HL-60 (cell line): ENCODE measurements at regions not wholly inside any gene's neighbourhood (a gene's known extent, or its start where the extent isn't known, plus 50 kb on each side); places are given as distances from the start of the nearest gene placed in this dataset.

Experiments used
- DNase-seq, 2 experiments: peaks; one replicate each; pipeline ENCODE4 v3.0.0-alpha.2; 2010 to 2020; ENCODE audit warnings: low read depth in 1 of 2, low spot score in 1 of 2
- H3K27ac ChIP-seq: fragments of 250-450 bp; sonication (Bioruptor Pico); replicated peaks from 2 replicates; pipeline ENCODE4 v1.5.1; 2020; ENCODE audit warnings: mild to moderate bottlenecking, moderate library complexity
- H3K27me3 ChIP-seq: fragments of 250-450 bp; sonication (Bioruptor Pico); 2 replicates; pipeline ENCODE4 v1.5.1; 2021; ENCODE audit warnings: mild to moderate bottlenecking, moderate library complexity; ENCODE audit not compliant: insufficient read depth, poor library complexity, severe bottlenecking
- H3K4me3 ChIP-seq: replicated peaks from 2 replicates; pipeline ENCODE4 v1.5.1; 2011; ENCODE audit warnings: mild to moderate bottlenecking, control low read depth, low read length; ENCODE audit not compliant: insufficient read depth
- CTCF ChIP-seq: IDR thresholded peaks from one replicate; pipeline ENCODE4 v1.5.1; 2011; ENCODE audit warnings: low read length, control low read depth, inconsistent platforms; ENCODE audit not compliant: insufficient read depth
- GABPA ChIP-seq: IDR thresholded peaks from 2 replicates; pipeline ENCODE4 v1.6.1; 2012; ENCODE audit warnings: low read depth
- POLR2AphosphoS5 ChIP-seq: IDR thresholded peaks from 2 replicates; pipeline ENCODE4 v1.6.1; 2012; ENCODE audit warnings: low read depth
- REST ChIP-seq: IDR thresholded peaks from 2 replicates; pipeline ENCODE4 v1.6.1; 2012; ENCODE audit warnings: low read depth; ENCODE audit not compliant: insufficient replicate concordance
- SPI1 ChIP-seq: IDR thresholded peaks from 2 replicates; pipeline ENCODE4 v1.6.1; 2012; ENCODE audit warnings: low read depth, mild to moderate bottlenecking, borderline replicate concordance

- Histone ChIP-seq H3K27ac (no peak overlapping the region), H3K4me3 (no peak overlapping the region), H3K27me3 (no peaks in the 10 kb centered on the region)
- DNase-seq = no peak
- TF ChIP-seq POLR2AphosphoS5 = no peak
- no peak for TF ChIP-seq SPI1
Measured at GRCh38 chr5:175088963-175089362, 355.0 kb downstream of the DRD1 start.

GRCh38 chr5:175082866-175083590 is 358.6 kb downstream of the MSX2 start:
- H3K27ac ChIP-seq = no peak overlapping the region
- peaks cover 2% of the 10 kb centered on the region for H3K27me3 ChIP-seq
- H3K4me3 ChIP-seq = no peak overlapping the region
- no peak for DNase-seq
- TF ChIP-seq REST (no peak), GABPA (no peak), SPI1 (no peak), CTCF (no peak), POLR2AphosphoS5 (no peak)

- no peak overlapping the region for H3K27ac ChIP-seq
- peaks cover 2% of the 10 kb centered on the region for H3K27me3 ChIP-seq
- H3K4me3 ChIP-seq = no peak overlapping the region
- no peak for DNase-seq
- no peak for TF ChIP-seq CTCF
- TF ChIP-seq POLR2AphosphoS5 = no peak
- no peak for TF ChIP-seq SPI1
- TF ChIP-seq GABPA = no peak
- TF ChIP-seq REST = no peak
Measured at GRCh38 chr5:175082346-175082745, 358.0 kb downstream of the MSX2 start.

GRCh38 chr5:175079707-175080106 is 355.3 kb downstream of the MSX2 start:
- TF ChIP-seq POLR2AphosphoS5 = no peak
- TF ChIP-seq GABPA = no peak
- Histone ChIP-seq H3K27ac (no peak overlapping the region), H3K27me3 (peaks cover 2% of the 10 kb centered on the region), H3K4me3 (no peak overlapping the region)
- no peak for DNase-seq

GRCh38 chr5:175070283-175070682 is 345.9 kb downstream of the MSX2 start:
- TF ChIP-seq SPI1 (no peak), POLR2AphosphoS5 (no peak), GABPA (no peak), REST (no peak), CTCF (no peak)
- Histone ChIP-seq H3K27ac (no peak overlapping the region), H3K4me3 (no peak overlapping the region), H3K27me3 (no peaks in the 10 kb centered on the region)
- DNase-seq = no peak
